ENCODE measurements at regions not wholly inside any gene's neighbourhood (a gene's known extent, or its start where the extent isn't known, plus 50 kb on each side); places are given as distances from the start of the nearest gene placed in this dataset.

GRCh38 chr18:33844232-33844631, 266.2 kb downstream of the ASXL3 start:
- Histone ChIP-seq H3K9ac (ENCODE audit: low read length) (no peak overlapping the region), H3K9me3 (ENCODE audit: insufficient read depth, low read length) (no peaks in the 10 kb centered on the region), H3K4me2 (ENCODE audit: low read length) (no peak overlapping the region), H4K20me1 (ENCODE audit: insufficient read depth, low read length) (no peaks in the 10 kb centered on the region), H3K4me3 (ENCODE audit: low read length) (no peak overlapping the region), H3K79me2 (ENCODE audit: low read length) (no peaks in the 10 kb centered on the region), H3K36me3 (replicated peaks; ENCODE audit: low read depth, low read length) (no peaks in the 10 kb centered on the region), H3K4me1 (ENCODE audit: low read length) (peaks cover 22% of the 10 kb centered on the region), H2AFZ (ENCODE audit: low read depth, low read length) (no peak overlapping the region), H3K27ac (ENCODE audit: low read length) (no peak overlapping the region), H3K27me3 (ENCODE audit: low read depth, low read length) (no peaks in the 10 kb centered on the region)
- TF ChIP-seq EZH2phosphoT487 (IDR thresholded peaks at IDR 0.05; ENCODE audit: low read depth): no peak
- no peak for TF ChIP-seq CTCF (IDR thresholded peaks at IDR 0.05; ENCODE audit: low read depth, low read length)

- Histone ChIP-seq H3K27ac (ENCODE audit: low read length) (no peak overlapping the region), H3K36me3 (replicated peaks; ENCODE audit: low read depth, low read length) (no peaks in the 10 kb centered on the region), H3K4me3 (ENCODE audit: low read length) (peak overlapping the region; percentile 29), H4K20me1 (ENCODE audit: insufficient read depth, low read length) (no peaks in the 10 kb centered on the region), H3K79me2 (ENCODE audit: low read length) (no peaks in the 10 kb centered on the region), H3K9me3 (ENCODE audit: insufficient read depth, low read length) (no peaks in the 10 kb centered on the region), H3K4me1 (ENCODE audit: low read length) (peaks cover 32% of the 10 kb centered on the region), H3K4me2 (ENCODE audit: low read length) (peak overlapping the region; percentile 55), H3K9ac (ENCODE audit: low read length) (no peak overlapping the region), H3K27me3 (ENCODE audit: low read depth, low read length) (no peaks in the 10 kb centered on the region), H2AFZ (ENCODE audit: low read depth, low read length) (no peak overlapping the region)
- TF ChIP-seq EZH2phosphoT487 (IDR thresholded peaks at IDR 0.05; ENCODE audit: low read depth) (no peak), CTCF (IDR thresholded peaks at IDR 0.05; ENCODE audit: low read depth, low read length) (no peak)
Observed at GRCh38 chr18:33841221-33841967, 263.4 kb downstream of the ASXL3 start.

GRCh38 chr18:33840212-33840593, 262.2 kb downstream of the ASXL3 start:
- Histone ChIP-seq H3K27ac (ENCODE audit: low read length) (no peak overlapping the region), H4K20me1 (ENCODE audit: insufficient read depth, low read length) (no peaks in the 10 kb centered on the region), H3K4me1 (ENCODE audit: low read length) (peaks cover 32% of the 10 kb centered on the region), H3K79me2 (ENCODE audit: low read length) (no peaks in the 10 kb centered on the region), H3K4me3 (ENCODE audit: low read length) (no peak overlapping the region), H3K27me3 (ENCODE audit: low read depth, low read length) (no peaks in the 10 kb centered on the region), H3K4me2 (ENCODE audit: low read length) (no peak overlapping the region), H2AFZ (ENCODE audit: low read depth, low read length) (no peak overlapping the region), H3K36me3 (replicated peaks; ENCODE audit: low read depth, low read length) (no peaks in the 10 kb centered on the region), H3K9me3 (ENCODE audit: insufficient read depth, low read length) (no peaks in the 10 kb centered on the region), H3K9ac (ENCODE audit: low read length) (no peak overlapping the region)
- no peak for TF ChIP-seq EZH2phosphoT487 (IDR thresholded peaks at IDR 0.05; ENCODE audit: low read depth)
- no peak for TF ChIP-seq CTCF (IDR thresholded peaks at IDR 0.05; ENCODE audit: low read depth, low read length)

GRCh38 chr18:33839452-33840211, 261.6 kb downstream of the ASXL3 start:
- H3K9ac ChIP-seq (ENCODE audit: low read length): 0 out of 2 replicates have a peak overlapping the region, but pooled peaks have one; percentile 16

More at GRCh38 chr18:33839452-33840211, 261.6 kb downstream of the ASXL3 start:
- H3K79me2 ChIP-seq (ENCODE audit: low read length): no peaks in the 10 kb centered on the region
- 0 out of 2 replicates have a peak overlapping the region, but pooled peaks have one; percentile 22 for H2AFZ ChIP-seq (ENCODE audit: low read depth, low read length)
- peak overlapping the region; percentile 21 for H3K4me3 ChIP-seq (ENCODE audit: low read length)
- H3K4me2 ChIP-seq (ENCODE audit: low read length): peak overlapping the region; percentile 62
- TF ChIP-seq EZH2phosphoT487 (IDR thresholded peaks at IDR 0.05; ENCODE audit: low read depth): no peak
- peak; percentile 91 for TF ChIP-seq CTCF (IDR thresholded peaks at IDR 0.05; ENCODE audit: low read depth, low read length)
- no peaks in the 10 kb centered on the region for H3K36me3 ChIP-seq (replicated peaks; ENCODE audit: low read depth, low read length)
- no peaks in the 10 kb centered on the region for H3K9me3 ChIP-seq (ENCODE audit: insufficient read depth, low read length)
- no peak overlapping the region for H3K27ac ChIP-seq (ENCODE audit: low read length)
- H3K27me3 ChIP-seq (ENCODE audit: low read depth, low read length): no peaks in the 10 kb centered on the region
- peaks cover 32% of the 10 kb centered on the region for H3K4me1 ChIP-seq (ENCODE audit: low read length)
- no peaks in the 10 kb centered on the region for H4K20me1 ChIP-seq (ENCODE audit: insufficient read depth, low read length)

All from OCI-LY3 (cell line).